WI38 (cell line): ENCODE measurements at regions not wholly inside any gene's neighbourhood (a gene's known extent, or its start where the extent isn't known, plus 50 kb on each side); places are given as distances from the start of the nearest gene placed in this dataset.

ENCODE experiments used
- H3K4me3 ChIP-seq: 2 replicates; pipeline ENCODE4 v1.5.1; 2011; ENCODE audit warnings: low read depth, mild to moderate bottlenecking, control low read depth, low read length
- TF ChIP-seq, protein P1 (sequence below): IDR thresholded peaks from 2 replicates; pipeline ENCODE4 v1.5.1; 2012; ENCODE audit warnings: low read depth, mild to moderate bottlenecking, control low read depth, low read length

DNA sequence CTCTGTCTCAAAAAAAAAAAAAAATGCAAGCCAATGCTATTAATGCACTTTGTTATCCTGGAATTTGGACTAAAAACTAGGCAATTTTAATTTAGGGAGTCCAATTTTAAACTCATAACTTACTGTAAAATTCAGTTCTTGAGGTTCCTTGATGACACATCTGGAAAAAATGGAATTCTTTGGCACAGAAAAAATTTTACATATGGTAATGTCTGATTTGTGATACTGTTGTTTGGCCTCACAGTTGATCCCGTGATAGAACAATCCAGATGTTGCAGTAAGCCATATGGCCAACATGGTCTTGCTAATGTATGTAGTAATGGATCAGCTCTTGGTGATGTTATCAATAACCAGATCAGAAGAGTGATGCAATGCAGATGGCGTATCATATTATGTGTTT, 1089.8 kb downstream of the FLRT2 start:
- TF ChIP-seq, protein P1, sequence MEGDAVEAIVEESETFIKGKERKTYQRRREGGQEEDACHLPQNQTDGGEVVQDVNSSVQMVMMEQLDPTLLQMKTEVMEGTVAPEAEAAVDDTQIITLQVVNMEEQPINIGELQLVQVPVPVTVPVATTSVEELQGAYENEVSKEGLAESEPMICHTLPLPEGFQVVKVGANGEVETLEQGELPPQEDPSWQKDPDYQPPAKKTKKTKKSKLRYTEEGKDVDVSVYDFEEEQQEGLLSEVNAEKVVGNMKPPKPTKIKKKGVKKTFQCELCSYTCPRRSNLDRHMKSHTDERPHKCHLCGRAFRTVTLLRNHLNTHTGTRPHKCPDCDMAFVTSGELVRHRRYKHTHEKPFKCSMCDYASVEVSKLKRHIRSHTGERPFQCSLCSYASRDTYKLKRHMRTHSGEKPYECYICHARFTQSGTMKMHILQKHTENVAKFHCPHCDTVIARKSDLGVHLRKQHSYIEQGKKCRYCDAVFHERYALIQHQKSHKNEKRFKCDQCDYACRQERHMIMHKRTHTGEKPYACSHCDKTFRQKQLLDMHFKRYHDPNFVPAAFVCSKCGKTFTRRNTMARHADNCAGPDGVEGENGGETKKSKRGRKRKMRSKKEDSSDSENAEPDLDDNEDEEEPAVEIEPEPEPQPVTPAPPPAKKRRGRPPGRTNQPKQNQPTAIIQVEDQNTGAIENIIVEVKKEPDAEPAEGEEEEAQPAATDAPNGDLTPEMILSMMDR = no peak
- no peak overlapping the region for H3K4me3 ChIP-seq

DNA sequence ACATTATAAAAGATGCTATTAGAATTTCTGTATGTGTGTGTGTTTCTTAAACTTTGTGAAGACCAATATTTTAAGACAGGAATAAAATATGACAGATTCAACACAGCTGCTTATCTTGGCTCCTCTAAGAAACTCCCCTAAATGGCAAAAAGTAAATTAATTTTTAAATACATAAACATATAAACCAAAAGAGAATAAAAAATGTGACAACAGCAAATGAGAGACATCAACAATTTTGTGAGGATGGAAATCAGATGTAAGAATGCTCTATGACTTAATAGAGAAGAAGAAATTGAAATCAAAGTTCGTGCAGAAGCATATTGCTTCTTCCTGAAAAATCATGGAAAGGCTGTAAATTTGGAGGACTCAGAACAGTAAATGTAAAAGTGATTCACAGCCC, 1083.8 kb downstream of the FLRT2 start:
- TF ChIP-seq, protein P1 = no peak

DNA sequence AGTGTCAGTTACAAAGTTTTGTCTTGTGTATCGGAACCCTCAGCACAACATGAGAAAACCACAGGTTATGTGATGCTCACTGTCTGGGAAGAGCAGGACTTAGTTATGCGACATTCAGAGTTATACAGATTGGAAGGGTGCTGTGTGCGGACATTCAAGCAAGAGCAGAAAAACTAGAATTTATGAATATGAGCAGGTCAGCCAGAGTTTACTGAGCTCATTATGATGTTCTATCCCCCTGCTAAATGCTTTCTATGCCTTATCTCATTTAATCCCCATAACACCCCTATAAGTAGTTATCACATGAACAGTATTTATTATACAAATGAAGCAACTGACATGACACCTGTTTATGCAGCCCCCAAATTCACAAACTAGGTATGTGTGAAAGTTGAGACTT, 1083.2 kb downstream of the FLRT2 start:
- TF ChIP-seq, protein P1 = no peak
- no peak overlapping the region for H3K4me3 ChIP-seq

More for the DNA sequence above, 1083.8 kb downstream of the FLRT2 start:
- no peak overlapping the region for H3K4me3 ChIP-seq

DNA sequence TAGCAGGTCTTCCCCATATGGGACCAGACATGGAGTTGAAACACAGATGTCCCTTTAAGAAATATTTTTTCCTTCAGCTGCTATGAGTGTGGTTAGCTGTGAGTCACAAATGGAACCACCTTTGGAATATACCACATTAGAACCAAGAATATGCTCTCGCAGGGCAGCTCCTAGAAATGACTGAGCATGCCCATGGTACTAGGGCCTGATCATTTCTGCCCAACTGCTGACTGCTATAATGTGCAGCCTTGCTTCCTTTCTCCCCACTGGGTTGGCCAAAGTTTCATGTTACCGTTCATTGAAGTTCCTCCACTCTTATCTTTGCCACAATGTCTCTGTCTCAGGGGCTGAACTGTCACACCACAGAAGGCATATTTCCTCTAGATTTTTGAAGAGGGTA, 1074.6 kb downstream of the FLRT2 start:
- TF ChIP-seq, protein P1 = no peak
- no peak overlapping the region for H3K4me3 ChIP-seq

DNA sequence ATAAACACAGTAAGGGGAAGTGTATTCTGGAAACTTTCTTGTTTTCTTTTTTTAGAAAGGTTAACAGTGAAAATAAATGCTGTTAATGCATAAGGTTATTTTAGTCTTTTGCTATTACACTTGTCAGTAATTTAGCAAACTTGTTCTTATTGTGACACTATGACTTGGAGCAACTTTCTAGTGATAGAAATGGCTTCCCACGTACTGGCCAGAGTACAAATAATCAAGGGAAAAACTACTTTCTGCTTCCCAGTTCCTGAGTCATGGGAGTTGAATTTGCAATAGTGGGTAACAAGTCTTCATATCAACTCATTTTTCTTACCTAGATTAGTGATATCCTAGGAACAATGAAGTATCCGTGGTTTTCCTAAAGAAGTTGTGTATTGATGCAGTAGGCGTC, 1072.3 kb downstream of the FLRT2 start:
- TF ChIP-seq, protein P1 = no peak
- H3K4me3 ChIP-seq = no peak overlapping the region

DNA sequence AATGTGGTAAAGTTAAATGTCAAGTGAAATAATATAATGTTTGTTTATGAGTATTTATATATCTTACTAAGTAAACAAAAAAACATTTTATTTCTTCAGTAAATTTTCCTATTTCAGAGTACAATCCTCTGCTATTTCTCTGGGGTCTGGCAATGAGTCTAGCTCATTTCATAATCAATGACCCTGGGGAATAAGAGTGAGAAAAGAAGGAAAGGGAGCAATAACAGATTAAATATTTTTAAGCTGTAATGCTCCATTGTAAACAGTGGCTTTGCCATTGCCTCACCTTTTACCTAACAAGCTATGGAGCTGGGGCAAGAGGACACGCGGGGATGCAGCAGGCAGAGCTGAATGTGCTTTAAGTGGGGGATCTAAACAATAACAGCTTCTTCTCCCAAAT, 1071.9 kb downstream of the FLRT2 start:
- H3K4me3 ChIP-seq = no peak overlapping the region
- TF ChIP-seq, protein P1 = no peak

DNA sequence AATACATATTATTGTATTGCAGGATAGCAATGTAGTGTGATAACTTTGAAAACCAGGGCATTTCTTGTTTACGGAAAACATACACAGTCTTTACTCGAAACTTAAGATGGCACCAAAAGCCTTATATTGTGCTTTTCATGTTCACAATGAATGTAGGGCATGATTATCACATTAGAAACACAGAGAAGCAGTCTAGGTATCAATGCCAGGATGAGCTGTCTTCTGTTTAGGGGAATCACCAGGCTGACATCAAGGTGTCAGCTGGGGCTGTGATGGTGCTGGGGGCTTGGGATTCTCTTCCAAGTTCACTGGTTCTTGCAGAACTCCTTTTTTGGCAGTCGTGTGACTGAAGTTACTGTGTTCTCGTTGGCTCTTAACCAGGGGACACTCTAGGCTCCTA, 1067.3 kb downstream of the FLRT2 start:
- TF ChIP-seq, protein P1 = no peak
- H3K4me3 ChIP-seq = no peak overlapping the region
